HUES6 (cell line): ENCODE measurements at regions not wholly inside any gene's neighbourhood (a gene's known extent, or its start where the extent isn't known, plus 50 kb on each side); places are given as distances from the start of the nearest gene placed in this dataset.

Experiments used
- H3K27ac ChIP-seq: 2 replicates; pipeline ENCODE4 v1.7.0; 2013; ENCODE audit warnings: low read depth, mild to moderate bottlenecking, low read length, inconsistent platforms
- H3K27me3 ChIP-seq: 2 replicates; pipeline ENCODE4 v1.6.1; 2013; ENCODE audit warnings: low read length; ENCODE audit not compliant: control insufficient read depth, insufficient read depth
- H3K36me3 ChIP-seq: 2 replicates; pipeline ENCODE4 v1.6.1; 2013; ENCODE audit warnings: low read length; ENCODE audit not compliant: control insufficient read depth, insufficient read depth
- H3K4me1 ChIP-seq: 2 replicates; pipeline ENCODE4 v1.6.1; 2013; ENCODE audit warnings: low read length; ENCODE audit not compliant: control insufficient read depth, insufficient read depth
- H3K4me3 ChIP-seq: 2 replicates; pipeline ENCODE4 v1.5.1; 2013; ENCODE audit warnings: low read depth, low read length
- H3K9ac ChIP-seq: one replicate; pipeline ENCODE4 v1.6.1; 2013; ENCODE audit warnings: mild to moderate bottlenecking, low read length
- H3K9me3 ChIP-seq: 2 replicates; pipeline ENCODE4 v1.6.1; 2013; ENCODE audit warnings: low read depth, low read length; ENCODE audit not compliant: control insufficient read depth, insufficient read depth

DNA sequence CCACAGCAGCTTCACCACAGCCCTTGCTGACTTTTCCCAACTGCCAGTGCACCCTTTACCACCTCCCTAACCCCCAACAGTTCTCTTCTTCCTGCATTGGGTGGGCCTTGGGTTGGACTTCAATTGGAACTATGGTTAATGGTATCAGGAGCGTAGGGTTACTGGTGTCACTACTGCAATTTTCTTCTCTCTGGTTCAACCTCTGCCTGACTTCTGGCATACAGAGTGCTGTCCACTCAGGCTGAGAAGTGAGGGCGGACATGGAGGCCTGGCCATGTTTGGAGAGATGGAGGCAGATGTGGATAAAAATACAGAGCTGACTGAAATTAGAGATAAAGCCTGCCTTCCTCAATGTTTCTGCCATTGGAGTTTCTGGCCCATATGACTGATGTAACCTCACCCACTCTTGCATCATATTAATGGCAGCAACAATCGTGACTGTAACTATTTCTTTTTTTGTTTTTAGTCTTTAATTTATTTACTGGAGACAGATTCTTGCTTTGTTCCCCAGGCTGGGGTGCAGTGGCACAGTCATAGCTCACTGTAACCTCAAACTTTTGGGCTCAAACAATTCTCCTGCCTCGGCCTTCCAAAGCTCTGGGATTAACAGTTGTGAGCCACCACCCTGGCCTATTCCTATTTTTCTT is 87.8 kb downstream of the NAV1 start:
- H3K4me3 ChIP-seq: no peak overlapping the region
- peaks cover 17% of the 10 kb centered on the region for H3K4me1 ChIP-seq
- no peaks in the 10 kb centered on the region for H3K9me3 ChIP-seq
- H3K27me3 ChIP-seq: no peaks in the 10 kb centered on the region; the same call in 1 of the 2 replicates
- H3K9ac ChIP-seq: no peak overlapping the region
- H3K27ac ChIP-seq: no peak overlapping the region
- H3K36me3 ChIP-seq: no peaks in the 10 kb centered on the region

GRCh38 chr1:201628490-201628889 is 89.6 kb downstream of the NAV1 start:
- Histone ChIP-seq H3K9ac (no peak overlapping the region), H3K4me1 (peaks cover 17% of the 10 kb centered on the region), H3K27me3 (no peaks in the 10 kb centered on the region; the same call in 1 of the 2 replicates), H3K4me3 (no peak overlapping the region), H3K36me3 (no peaks in the 10 kb centered on the region), H3K27ac (no peak overlapping the region), H3K9me3 (no peaks in the 10 kb centered on the region)

- H3K9ac ChIP-seq: no peak overlapping the region
- H3K4me1 ChIP-seq: peaks cover 24% of the 10 kb centered on the region
- no peak overlapping the region for H3K27ac ChIP-seq
- H3K27me3 ChIP-seq: no peaks in the 10 kb centered on the region; the same call in 1 of the 2 replicates
- H3K4me3 ChIP-seq: no peak overlapping the region
- no peaks in the 10 kb centered on the region for H3K36me3 ChIP-seq
- no peaks in the 10 kb centered on the region for H3K9me3 ChIP-seq
These were observed 91.7 kb downstream of the NAV1 start for GRCh38 chr1:201630582-201630981.

- H3K9ac ChIP-seq: no peak overlapping the region
- peaks cover 29% of the 10 kb centered on the region for H3K4me1 ChIP-seq
- no peak overlapping the region for H3K27ac ChIP-seq
- no peaks in the 10 kb centered on the region for H3K9me3 ChIP-seq
- H3K27me3 ChIP-seq: no peaks in the 10 kb centered on the region; the same call in 1 of the 2 replicates
- H3K36me3 ChIP-seq: no peaks in the 10 kb centered on the region
- H3K4me3 ChIP-seq: no peak overlapping the region
These were observed 92.1 kb downstream of the NAV1 start for GRCh38 chr1:201631037-201631436.

DNA sequence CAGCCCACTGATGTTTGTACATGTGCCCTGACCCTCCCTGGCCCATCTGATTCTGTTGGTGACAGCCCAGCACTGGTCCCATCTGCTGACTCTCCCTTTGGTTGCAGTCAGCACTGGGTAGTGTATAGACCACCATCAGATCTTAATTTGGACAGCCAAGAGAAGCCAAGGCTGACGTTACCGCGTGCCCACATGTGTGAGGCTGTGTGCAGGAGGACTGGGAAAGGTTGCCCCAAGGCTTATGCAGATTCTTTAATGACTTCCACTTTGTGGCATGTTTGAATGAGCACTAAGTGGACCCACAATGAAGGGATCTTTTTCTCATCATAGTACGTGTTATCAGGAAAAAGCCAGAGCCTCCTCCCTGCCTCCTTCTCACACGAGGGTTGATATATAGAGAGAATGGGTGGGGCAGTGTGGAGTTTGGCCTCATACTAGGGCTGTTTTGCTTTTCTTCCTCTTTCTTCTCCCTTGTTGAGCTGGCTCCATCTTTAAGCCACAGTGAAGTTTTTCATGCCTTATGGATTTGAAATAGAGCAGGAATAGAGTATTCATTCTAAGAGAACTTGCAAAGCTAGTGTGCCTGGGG is 93.5 kb downstream of the NAV1 start:
- Histone ChIP-seq H3K36me3 (no peaks in the 10 kb centered on the region), H3K4me3 (no peak overlapping the region), H3K4me1 (peaks cover 35% of the 10 kb centered on the region), H3K27ac (no peak overlapping the region), H3K9ac (no peak overlapping the region), H3K9me3 (no peaks in the 10 kb centered on the region), H3K27me3 (no peaks in the 10 kb centered on the region; the same call in 1 of the 2 replicates)

DNA sequence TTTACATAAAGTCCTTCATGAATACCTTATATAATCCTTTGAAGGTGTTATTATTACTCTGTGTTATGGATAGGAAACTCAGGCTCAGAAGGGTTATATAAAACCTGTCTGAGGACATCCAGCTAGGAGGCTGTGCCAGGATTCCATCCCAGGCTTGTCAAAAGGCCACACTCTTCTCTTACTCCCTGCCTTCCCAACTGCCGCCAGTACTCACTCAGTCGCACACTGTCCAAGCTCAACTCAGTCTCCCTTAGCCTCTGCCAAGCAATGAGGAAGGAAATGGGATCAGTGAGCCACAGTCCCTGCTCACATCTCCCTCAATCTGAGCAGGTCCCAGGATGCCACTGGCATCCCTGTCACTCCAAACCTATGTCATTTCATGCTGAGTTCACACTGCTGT is 94.4 kb downstream of the NAV1 start:
- no peak overlapping the region for H3K27ac ChIP-seq
- no peaks in the 10 kb centered on the region for H3K9me3 ChIP-seq
- H3K4me3 ChIP-seq: no peak overlapping the region
- no peaks in the 10 kb centered on the region for H3K36me3 ChIP-seq
- H3K27me3 ChIP-seq: no peaks in the 10 kb centered on the region; the same call in 1 of the 2 replicates
- H3K4me1 ChIP-seq: peaks cover 32% of the 10 kb centered on the region
- no peak overlapping the region for H3K9ac ChIP-seq

- no peaks in the 10 kb centered on the region for H3K36me3 ChIP-seq
- H3K27ac ChIP-seq: no peak overlapping the region
- no peak overlapping the region for H3K9ac ChIP-seq
- H3K27me3 ChIP-seq: no peaks in the 10 kb centered on the region; the same call in 1 of the 2 replicates
- H3K4me1 ChIP-seq: peaks cover 27% of the 10 kb centered on the region
- H3K9me3 ChIP-seq: no peaks in the 10 kb centered on the region
- H3K4me3 ChIP-seq: no peak overlapping the region
These were observed 94.9 kb downstream of the NAV1 start for GRCh38 chr1:201633811-201634210.

GRCh38 chr1:201634261-201634660 is 95.3 kb downstream of the NAV1 start:
- H3K4me3 ChIP-seq: no peak overlapping the region
- no peaks in the 10 kb centered on the region for H3K9me3 ChIP-seq
- H3K4me1 ChIP-seq: peaks cover 24% of the 10 kb centered on the region
- no peaks in the 10 kb centered on the region; the same call in 1 of the 2 replicates for H3K27me3 ChIP-seq
- no peak overlapping the region for H3K27ac ChIP-seq
- H3K36me3 ChIP-seq: no peaks in the 10 kb centered on the region
- no peak overlapping the region for H3K9ac ChIP-seq

GRCh38 chr1:201636097-201636496 is 97.2 kb downstream of the NAV1 start:
- no peak overlapping the region for H3K4me3 ChIP-seq
- H3K36me3 ChIP-seq: no peaks in the 10 kb centered on the region
- H3K9ac ChIP-seq: no peak overlapping the region
- H3K27ac ChIP-seq: no peak overlapping the region
- H3K27me3 ChIP-seq: 0 out of 2 replicates have a peak, but pooled peaks cover 2% of the 10 kb centered on the region
- peaks cover 18% of the 10 kb centered on the region for H3K4me1 ChIP-seq
- no peaks in the 10 kb centered on the region for H3K9me3 ChIP-seq

- Histone ChIP-seq H3K9me3 (no peaks in the 10 kb centered on the region), H3K27ac (no peak overlapping the region), H3K36me3 (no peaks in the 10 kb centered on the region), H3K4me3 (no peak overlapping the region), H3K9ac (no peak overlapping the region), H3K27me3 (peaks cover 4% of the 10 kb centered on the region; the same call in 1 of the 2 replicates), H3K4me1 (peaks cover 18% of the 10 kb centered on the region)
These were observed 97.6 kb downstream of the NAV1 start for GRCh38 chr1:201636510-201636971.

DNA sequence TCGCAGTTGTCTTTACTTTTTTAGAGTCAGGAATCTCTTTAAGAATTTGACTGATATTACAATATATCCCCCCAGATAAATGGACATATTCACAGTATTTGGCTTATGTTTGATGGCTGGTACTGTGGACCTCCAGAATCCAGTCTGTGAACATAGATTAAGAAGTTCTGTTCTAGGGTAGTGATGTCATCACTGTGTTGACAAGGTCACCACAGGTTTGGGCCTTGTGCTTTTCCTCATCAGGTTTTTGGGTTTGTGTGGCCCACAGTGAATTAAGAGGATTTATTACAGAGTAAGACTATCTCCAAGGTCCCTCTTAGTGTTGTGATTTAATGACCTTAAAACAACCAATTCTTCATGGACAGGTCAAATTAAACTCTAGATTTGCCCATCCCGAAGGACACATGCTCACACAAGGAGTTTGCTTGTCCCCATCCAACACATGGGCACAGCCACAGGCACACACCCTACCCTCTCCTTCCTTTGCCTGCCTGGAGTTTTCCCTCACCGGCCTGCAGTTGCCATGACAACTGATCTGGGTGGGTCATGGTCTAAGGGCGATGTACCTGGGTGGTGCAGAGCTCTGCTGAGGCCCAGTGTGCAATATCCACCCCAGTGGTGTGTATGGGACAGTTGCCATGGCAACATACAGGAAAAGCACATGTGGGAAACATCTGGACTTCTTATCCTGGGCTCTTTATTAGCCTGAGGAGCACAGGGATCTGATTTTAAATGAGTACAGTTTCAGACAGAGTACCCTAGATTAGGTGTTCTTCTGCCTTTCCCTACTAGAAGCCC is 98.6 kb downstream of the NAV1 start:
- Histone ChIP-seq H3K27ac (no peak overlapping the region), H3K4me1 (peaks cover 18% of the 10 kb centered on the region), H3K36me3 (no peaks in the 10 kb centered on the region), H3K9ac (no peak overlapping the region), H3K4me3 (no peak overlapping the region), H3K27me3 (peaks cover 8% of the 10 kb centered on the region; the same call in 1 of the 2 replicates), H3K9me3 (no peaks in the 10 kb centered on the region)
